HG03378 (cell line): ENCODE measurements at regions not wholly inside any gene's neighbourhood (a gene's known extent, or its start where the extent isn't known, plus 50 kb on each side); places are given as distances from the start of the nearest gene placed in this dataset.
A peak's percentile ranks its signal among the peaks of the same experiment; 100 is the strongest.

Source experiments
- ATAC-seq: cut with Tn5 transposase; IDR thresholded peaks from one replicate; pipeline ENCODE4 v1.9.1; 2021; ENCODE audit warnings: mild to moderate bottlenecking, moderate library complexity; ENCODE audit not compliant: unreplicated experiment

DNA sequence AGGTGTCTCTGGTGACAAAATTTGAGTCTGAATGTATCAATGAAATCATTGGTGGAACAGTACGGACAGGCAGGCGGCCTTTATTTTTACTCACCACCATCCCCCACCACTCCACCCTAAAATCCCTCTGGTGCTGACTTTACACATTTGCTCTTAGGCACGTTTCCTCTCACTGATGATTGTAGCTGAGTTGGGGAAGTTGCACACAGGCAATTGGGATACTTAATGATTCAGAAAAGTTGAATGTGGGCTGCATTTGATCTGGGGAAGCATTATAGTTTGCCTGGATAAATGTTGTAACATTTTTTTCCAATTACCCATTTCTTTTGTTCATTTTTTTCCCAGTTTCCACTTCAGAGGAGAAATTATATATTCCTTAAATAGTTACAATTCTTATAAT, 658.4 kb downstream of the TLR4 start:
- no peak for ATAC-seq

DNA sequence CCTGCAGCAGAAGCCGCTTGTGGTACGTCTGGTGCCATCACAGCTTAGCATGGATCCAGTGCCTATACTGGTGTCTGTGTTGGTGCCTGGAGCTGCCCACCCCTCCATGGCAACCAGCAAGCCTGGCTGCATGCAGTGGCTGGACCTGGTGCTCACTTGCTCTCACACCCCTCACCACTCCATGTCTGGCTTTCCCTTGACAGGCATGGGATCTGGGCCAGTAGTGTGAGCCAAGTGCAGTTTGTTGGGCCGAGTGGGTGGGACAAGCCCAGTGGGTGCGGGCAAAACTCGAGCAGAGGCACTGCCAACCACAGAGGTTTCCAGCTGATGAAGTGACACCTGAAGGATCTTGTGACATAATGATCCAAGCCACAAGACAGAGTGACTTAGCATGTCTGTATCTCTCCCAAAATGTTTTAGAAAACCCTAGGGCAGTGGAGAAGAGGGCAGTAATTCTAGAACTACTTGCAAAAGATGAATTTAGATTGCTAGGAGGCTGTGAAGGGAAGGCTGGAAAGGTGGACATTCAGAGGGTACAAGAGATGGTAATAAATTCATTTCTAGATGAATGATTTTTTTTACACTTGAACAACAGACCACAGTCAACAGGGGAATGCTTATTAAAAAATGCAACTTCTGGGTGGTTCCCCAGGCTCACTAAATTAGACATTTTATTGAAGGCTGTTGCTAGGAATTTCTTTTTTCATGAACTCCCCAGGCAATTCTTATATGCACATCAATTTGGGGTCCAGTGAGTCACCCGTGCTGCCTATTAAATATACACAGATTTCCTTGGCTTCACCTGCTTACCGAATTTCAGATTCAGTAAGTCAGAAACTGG, 660.3 kb downstream of the TLR4 start:
- peak; percentile 55 for ATAC-seq

DNA sequence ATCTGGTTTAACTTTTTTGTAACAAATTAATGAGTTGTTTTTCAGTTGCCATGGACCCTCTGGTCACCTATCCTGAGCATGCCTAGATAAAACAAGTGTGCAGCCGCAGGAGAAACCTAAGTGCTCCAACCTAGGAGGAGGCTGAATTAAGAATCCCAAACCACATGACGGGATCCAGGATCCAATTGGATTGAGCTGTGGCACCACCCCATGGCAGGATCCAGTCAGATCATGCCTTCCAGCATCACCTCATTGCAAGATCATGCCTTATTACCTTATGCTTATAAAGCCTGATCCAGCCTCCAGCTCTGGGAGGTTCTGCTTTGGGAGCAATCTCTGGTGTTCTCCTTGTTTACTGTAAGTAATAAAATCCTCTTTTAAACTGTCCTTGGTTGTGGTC, 662.0 kb downstream of the TLR4 start:
- no peak for ATAC-seq

DNA sequence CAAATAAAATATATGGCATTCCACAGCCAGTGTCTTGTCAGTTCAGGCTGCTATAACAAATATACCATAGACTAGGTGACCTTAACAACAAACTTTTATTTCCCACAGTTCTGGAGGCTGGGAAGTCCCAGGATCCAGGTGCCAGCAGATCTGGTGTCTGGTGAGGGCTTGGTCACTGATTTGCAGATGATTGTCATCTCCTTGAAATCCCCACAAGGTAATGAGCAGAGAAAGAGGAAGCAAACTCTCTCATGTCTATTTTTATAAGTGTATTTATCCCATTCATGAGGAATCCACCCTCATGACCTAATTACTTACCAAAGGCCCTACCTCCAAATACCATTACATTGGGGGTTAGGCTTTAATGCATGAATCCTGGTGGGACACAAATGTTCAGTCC, 663.2 kb downstream of the TLR4 start:
- ATAC-seq, result peak; percentile 54

DNA sequence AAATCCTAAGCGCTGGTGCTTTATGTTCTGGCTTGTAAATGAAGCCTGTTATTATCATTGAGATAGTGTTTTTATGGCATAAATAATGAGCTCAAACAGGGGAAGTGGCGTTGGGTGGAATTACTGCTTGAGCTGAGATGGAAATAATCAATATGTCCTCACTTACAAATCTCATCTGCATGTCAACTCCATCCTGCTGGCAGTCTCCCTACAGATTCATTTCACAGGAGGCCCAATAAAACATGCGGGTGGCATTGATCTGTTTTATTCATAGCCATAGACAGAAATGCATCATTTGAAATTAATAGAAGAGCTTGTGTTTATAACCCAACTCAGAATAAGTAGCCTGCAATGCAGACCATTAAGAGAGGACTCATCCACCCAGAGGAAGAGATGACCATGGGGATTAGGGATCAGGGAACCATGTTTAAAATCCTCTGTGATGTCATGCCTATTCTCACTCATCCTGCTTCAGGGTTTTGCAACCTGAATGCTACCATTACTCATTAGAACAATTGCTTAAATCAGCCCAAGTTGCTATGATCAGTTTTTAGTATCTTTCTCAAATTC, 680.4 kb downstream of the TLR4 start:
- no peak for ATAC-seq

DNA sequence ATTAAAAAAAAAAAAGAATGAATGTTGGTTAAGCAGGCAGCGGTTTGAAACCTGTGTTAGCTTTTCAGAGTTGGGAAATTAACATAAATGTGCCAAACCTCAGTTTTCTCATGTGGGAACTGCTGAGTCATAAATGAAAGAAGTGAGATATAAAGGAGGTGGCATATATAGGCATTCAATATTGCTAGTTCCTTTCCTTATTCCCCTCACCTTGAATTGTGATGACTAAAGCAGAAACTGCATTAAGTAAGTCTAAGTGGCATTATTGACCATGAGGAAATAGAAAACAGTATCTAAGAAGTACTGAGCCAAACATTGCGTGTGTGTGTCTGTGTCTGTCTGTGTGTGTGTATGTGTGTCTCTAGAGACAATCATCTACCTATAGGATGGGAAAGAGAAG, 691.2 kb downstream of the TLR4 start:
- ATAC-seq, result peak; percentile 98

DNA sequence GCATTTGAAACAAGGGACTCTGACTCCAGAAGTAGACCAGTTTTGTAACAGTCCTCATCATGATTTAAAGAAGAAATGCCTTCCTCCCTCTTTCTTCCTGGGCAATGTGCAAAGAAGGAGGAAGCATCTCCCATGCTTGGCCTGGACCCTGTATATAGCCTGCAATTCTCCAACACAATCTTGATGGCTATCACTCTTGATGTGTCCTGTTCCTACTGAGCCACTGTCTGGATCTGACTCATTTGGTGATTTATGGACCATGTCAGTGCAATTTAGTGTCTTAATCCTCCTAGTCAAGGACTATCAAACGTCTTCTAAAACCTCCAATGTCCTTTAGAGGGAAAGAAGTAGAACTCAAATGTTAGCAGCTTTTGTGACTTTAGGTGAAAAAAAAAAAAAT, 697.3 kb downstream of the TLR4 start:
- no peak for ATAC-seq

DNA sequence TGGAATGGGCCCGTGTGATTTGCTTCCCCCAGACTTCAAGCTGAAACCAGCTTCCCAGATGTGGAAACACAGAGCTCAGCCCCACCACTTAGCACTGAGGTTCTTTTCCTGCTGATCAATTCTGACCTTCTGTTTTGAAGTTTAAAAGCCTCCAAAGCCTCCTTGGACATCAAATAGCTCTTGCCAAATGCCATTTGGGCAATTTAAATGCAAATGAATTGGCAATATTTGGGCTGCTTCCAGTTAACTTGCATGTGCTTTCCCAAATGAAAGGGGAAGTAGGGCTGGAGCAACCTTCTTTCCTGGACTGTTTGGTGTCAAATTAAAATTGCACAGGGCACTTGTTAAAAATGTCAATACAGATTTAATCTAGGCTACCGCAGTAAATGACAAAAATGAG, 710.5 kb downstream of the TLR4 start:
- no peak for ATAC-seq

DNA sequence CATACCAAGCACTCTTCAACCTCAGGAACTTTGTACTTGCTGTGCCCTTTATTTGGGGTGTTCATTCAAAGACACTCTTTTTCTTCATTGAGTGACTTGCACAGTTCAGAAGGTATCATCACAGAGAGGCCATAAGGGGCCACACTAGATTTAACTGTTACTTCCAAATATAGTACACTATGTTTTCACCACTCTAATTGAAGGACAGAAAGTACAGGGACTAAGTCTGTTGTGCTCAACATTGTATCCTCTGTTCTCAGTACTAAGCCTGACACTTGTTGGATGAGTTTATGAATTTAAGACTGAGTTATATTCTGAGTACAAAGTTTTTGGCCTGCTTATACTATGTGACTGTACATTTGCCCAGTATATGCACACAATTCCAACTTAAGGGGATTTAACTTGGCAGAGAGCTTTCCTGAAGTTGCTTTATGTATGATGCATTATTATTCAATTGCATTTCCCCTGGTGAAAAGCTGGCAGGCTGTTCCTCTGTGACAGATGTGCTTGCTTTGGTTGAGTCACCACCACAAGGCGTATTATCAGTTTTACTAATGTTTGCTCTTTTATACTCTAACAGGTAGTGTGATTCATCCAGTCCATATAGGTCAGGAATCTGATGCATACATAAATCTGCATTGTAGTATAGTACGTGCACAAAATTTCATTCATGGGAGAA, 714.8 kb downstream of the TLR4 start:
- no peak for ATAC-seq

DNA sequence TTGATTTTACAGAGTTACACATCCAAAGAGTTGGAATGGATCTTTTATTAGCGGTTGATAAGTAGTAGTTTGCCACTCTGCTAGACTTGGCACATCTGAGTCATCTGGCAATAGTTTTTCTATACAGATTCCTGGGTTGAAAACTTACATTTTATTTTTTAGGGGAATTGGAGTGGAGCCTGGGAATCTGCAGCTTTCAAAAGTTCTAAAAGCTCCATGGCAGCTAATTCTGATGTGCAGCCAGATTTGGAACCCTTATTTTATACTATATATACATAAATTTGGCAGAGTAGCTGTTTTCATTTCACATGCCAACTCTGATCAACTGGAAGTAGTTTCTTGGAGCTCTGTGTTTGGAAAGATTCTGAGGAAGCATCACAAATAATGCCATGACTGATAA, 715.5 kb downstream of the TLR4 start:
- no peak for ATAC-seq

DNA sequence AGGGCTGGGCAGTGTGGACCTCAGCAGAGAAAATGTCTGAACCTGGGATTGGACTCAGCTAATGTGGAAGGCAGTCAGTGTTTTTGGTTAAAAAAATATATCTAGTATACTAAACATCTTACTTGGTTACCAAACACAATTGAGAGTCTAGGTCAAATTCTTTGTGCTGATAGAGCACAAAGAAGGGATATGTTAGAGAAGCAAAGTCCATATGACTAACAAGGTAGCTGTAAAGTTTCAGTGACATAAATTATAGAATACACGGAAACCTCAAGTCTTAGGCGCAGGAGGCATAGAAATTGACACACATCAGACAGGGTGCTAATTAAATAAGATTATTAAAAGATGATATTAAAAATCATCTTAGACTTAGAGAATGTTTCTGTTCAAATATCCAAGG, 718.3 kb downstream of the TLR4 start:
- no peak for ATAC-seq

DNA sequence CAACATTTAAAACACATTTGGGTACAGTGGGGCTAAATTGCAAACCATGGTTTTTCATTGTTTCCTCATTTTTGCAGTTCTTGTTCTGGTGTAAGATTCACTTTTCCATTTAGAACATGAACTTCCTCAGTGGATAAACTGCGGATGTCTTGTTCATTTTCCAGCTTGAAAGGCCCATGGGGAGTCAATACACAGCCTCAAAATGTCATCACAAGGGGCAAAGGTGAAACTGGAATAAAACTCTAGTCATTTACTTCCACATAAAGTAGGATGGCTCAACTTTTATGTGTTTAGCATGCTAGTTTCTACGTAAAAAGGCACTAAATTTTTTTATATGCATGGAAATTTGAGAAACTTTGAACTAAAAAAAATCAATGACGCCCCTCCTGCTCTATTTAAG, 718.8 kb downstream of the TLR4 start:
- ATAC-seq, result no peak

DNA sequence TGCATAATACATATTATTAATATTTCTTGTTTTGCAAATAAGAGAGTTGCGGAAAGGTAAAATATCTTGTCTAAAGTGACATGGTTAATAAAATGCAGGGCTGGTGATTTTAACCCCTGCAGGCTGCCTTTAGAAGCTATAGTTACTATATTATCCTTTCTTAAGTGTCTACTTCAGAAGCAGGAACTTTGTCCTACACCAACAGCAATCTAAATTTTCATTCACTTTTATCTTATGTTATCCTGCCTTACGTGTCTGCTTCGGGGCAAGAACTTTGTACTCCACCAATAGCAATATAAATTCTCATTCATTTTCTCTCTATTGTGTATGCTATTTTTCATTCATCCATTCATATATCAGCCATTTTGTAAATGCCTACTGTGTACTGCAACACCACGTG, 719.5 kb downstream of the TLR4 start:
- no peak for ATAC-seq

DNA sequence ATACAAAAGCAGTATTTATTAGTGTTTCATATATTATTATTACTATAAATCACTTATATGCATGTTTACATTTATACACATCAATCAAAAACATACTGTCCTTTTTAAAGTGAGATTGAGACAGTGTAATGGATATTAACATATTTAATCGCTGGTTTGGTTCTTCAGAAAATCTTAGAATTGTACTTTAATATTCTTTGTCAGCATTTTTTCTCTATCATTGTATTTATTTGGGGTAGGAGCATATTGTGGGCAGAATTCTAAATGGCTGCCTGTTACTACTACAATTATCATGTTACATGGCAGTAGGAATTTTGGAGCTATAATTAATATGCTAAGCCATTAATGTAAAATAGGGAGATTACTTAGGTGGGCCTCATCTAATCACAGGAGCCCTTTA, 722.6 kb downstream of the TLR4 start:
- ATAC-seq, result no peak

DNA sequence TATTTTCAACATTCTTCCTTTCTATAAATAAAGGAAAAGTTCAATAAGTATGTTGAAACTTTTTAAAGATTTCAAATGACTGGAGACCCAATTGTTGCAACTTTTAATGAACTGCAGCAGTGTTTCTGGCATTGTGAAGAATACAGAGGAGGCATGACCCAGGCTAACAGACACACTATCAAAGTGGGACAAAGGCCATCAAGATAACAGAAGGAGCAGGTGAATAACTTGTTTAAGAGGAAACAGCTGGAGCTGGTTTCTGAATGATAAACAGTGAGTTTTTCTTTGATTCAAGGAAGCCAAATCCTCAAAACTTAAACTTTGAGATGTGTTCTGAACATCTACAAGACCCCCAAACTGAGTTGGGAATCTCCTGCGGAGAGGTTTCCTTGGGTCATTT, 734.6 kb downstream of the TLR4 start:
- ATAC-seq, result no peak

DNA sequence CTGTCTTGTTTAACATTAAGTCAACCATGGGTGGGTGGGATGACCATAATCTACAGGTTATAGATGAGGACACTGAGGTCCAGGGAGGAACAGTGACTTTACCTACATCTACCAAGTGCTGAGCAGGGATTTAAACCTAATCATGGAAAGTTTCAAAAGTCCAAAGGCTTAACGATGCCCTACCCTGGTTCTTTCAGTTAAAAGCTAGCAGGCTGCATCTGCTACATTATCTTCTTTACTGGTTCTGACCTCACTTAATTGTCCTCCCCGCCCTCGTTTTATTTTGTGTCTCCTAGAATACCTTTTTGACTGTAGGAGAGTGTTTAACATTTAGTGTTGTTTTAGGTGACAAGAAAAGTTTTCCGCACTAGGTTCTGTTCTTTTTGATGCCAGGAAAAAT, 735.2 kb downstream of the TLR4 start:
- no peak for ATAC-seq

DNA sequence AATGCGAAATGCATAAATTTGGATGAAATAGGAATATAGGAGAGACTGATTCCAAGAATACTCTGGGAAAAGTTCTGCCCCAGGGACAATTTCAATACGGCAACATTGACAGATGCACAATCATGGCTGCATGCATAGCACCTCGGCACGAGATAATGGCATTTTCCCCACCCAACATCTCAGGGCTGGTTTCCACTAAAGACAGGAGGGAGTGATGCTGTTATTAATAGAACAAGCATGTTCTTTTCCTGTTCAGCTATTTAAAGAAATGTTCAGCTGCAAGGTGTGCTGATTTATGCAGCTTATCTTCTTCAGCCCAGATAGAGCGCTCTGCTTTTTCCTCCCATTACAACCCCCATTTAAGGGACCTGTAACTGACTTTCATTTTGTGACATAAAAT, 740.2 kb downstream of the TLR4 start:
- ATAC-seq, result no peak

DNA sequence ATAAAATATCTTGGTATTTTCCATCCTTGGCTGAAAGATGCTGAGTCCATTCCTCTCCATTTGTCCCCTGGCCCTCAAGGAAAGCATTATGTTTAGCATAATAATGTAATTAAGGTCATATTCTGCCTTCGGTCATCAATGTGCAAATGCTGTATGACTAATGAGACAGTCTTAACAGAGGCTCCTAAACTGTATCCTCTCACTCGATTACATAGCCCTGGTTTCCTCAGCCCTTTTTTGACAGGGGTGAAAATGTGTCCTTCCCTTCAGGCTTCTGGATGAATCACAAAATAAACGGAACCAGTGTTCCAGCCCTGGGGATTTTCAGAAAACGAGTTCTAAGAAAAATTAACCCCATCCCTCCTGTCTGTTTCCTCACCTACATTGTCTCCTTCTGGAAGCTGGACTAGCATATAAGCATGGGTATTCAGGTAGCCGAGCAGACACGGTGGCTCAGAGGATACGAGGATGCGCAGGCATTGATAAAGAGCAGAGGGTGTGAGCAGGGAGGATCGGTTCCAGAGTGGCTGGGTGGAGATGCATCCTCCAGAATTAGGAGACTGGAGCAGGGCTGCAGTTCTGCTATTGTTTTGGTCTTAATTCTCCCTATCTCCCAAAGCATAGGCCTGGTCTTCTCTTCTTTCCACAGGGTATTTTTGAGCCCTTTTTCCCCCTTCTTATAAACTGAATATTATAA, 742.9 kb downstream of the TLR4 start:
- no peak for ATAC-seq

DNA sequence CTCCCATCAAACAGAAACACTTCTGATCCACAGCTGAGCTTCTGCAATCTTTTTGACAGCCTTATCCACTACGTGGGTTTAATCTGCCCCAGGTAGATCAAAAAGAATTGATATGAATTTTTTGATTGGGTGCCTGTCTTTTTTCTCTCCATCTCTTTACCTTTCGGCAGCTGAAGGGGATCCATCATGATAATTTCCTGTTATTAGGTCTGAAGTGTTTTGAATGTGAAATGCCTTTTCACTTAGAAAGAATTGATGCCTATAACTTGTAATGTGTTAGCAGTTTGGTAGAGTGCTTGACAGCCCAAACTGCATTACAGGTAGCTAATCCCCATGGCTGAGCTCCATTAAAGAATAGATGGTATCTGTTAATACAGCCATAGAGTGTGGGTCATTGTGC, 745.4 kb downstream of the TLR4 start:
- ATAC-seq, result no peak

DNA sequence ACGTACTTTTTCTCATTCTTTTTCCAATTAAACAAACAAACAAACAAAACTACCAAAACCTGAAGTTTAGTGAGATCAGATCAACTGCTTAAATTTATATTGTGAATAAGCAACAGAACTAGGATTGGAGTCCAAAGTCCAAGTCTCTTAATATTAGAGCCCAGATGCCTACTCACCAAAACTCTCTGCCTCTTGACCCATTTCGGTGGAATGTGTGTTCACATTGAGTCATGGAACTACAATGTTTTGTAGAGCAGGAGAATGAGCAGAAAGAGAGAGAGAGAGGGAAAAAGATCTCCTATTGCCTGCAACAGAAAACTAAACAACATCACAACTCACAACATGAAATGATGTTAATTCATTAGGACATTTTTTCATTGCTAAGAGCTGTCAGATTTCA, 751.1 kb downstream of the TLR4 start:
- no peak for ATAC-seq

DNA sequence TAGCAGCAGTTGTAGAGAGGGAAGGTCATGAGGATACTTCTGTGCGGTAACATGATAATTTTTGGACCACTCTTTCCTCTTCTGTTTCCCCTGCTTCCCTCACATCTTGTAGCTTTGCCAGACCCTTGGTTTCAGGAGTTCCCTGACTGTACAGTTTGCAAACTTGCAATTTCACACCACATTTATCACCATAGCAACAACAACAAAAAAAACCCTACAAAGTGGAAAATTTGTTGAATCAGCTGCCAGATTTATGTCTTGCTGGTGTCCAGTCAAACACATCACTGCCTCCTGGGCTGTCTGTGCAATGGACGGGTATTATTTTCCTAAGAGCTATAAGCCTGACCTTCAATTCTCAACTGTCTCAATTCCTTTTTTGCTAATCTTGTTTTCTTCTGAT, 751.6 kb downstream of the TLR4 start:
- ATAC-seq, result no peak
